22Rv1 (cell line): ENCODE measurements at regions not wholly inside any gene's neighbourhood (a gene's known extent, or its start where the extent isn't known, plus 50 kb on each side); places are given as distances from the start of the nearest gene placed in this dataset.
"Not testable (repeated sequence)": the region's sequence is repeated elsewhere in the genome, so short reads cannot be mapped to it uniquely, and the experiment has no call there.

Source experiments
- H3K27ac ChIP-seq: fragments of 450-650 bp; 2 replicates; pipeline ENCODE4 v1.5.1; 2017
- CTCF ChIP-seq: fragments of 450-650 bp; IDR thresholded peaks from 2 replicates; pipeline ENCODE4 v1.5.1; 2017; ENCODE audit warnings: mild to moderate bottlenecking
- ZFX ChIP-seq: fragments of 450-650 bp; IDR thresholded peaks from 2 replicates; pipeline ENCODE4 v1.6.1; 2017; ENCODE audit warnings: antibody characterized with exemption, borderline replicate concordance

DNA sequence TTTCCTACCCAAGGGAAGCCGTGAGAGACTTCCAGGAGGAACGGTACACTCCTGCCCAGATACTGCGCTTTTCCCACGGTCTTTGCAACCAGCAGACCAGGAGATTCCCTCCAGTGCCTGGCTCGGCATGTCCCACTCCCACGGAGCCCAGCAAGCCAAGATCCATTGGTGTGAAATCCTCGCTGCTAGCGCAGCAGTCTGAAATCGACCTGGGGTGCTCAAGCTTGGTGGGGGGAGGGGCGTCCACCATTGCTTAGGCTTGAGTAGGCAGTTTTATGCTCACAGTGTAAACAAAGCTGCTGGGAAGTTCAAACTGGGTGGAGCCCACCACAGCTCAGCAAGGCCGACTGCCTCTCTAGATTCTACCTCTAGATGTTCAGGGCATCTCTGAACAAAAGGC lies 284.8 kb upstream of the FGF13 start:
- no peak for TF ChIP-seq ZFX
- no peak for TF ChIP-seq CTCF
- H3K27ac ChIP-seq: no peak overlapping the region

DNA sequence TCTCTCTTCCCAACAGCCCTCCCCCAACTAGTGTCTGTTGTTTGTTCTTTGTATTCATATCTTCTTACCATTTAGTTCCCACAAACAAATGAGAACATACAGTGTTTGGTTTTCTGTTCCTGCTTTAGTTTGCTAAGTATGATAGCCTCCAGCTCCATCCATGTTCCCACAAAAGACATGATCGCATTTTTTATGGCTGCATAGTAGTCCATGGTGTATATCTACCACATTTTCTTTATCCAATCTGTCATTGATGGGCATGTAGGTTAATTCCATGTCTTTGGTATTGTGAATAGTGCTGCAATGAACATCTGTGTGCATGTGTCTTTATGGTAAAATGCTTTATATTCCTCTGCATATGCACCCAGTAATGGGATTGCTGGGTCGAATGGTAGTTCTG lies 283.9 kb upstream of the FGF13 start:
- H3K27ac ChIP-seq: no peak overlapping the region
- TF ChIP-seq CTCF: no peak
- no peak for TF ChIP-seq ZFX

DNA sequence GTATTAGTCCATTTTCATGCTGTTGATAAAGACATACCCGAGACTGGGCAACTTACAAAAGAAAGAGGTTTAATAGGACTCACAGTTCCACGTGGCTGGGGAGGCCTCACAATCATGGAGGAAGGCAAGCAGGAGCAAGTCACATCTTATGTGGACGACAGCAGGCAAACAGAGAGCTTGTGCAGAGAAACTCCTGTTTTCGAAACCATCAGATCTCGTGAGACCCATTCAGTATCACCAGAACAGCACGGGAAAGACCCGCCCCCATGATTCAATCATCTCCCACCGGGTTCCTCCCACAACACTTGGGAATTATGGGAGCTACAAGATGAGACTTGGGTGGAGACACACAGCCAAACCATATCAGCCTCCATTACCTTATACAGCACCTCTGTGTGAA lies 278.9 kb upstream of the FGF13 start:
- not testable (repeated sequence) for H3K27ac ChIP-seq

- H3K27ac ChIP-seq: no peak overlapping the region
- TF ChIP-seq ZFX (no peak), CTCF (no peak)
Observed at GRCh38 chrX:138986866-138987265, 275.3 kb upstream of the FGF13 start.

GRCh38 chrX:138986235-138986634 lies 274.7 kb upstream of the FGF13 start:
- no peak for TF ChIP-seq CTCF
- TF ChIP-seq ZFX: no peak
- no peak overlapping the region for H3K27ac ChIP-seq

DNA sequence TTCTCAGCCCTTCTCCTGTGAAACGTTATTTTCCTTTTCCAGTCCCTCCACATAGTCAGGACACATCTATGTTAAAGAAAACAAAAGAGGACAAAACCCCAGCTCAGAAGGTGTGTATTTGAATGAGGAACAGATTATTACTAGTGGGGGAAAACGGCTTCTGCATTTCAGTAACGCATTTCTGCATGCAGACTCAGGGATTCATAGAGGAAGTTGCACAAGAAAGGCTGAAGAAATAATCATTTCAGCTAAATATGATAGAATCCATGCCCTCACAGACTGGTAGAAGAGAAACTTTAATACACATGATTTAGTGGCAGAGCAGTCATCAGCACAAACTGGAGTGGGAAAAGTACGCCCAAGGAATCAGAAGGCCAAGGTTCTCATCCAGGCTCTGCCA lies 270.8 kb upstream of the FGF13 start:
- no peak overlapping the region for H3K27ac ChIP-seq

DNA sequence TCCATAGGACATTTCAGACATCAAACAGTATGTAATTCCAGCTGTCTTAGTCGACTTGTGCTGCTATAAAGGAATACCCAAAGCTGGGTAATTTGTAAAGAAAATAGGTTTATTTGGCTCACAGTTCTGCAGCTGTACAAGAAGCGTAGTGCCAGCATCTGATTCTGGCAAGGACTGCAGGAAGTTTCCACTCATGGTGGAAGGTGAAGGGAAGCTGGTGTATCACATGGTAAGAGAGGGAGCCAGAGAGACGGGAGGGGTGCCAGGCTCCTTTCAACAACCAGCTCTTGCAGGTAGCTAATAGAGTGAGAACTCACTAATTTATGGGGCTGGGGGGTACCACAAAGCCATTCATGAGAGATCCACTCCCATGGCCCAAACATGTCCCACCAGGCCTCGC lies 253.0 kb upstream of the FGF13 start:
- H3K27ac ChIP-seq: no peak overlapping the region; the same call in 1 of the 2 replicates

More for the DNA sequence above, 270.8 kb upstream of the FGF13 start:
- TF ChIP-seq CTCF (no peak), ZFX (no peak)

DNA sequence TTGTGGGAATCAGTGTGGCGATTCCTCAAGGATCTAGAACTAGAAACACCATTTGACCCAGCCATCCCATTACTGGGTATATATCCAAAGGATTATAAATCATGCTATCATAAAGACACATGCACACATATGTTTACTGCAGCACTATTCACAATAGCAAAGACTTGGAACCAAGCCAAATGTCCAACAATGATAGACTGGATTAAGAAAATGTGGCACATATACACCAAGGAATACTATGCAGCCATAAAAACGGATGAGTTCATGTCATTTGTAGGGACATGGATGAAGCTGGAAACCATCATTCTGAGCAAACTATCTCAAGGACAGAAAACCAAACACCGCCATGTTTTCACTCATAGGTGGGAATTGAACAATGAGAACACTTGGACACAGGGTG lies 250.9 kb upstream of the FGF13 start:
- H3K27ac ChIP-seq: not testable (repeated sequence)

More for the DNA sequence above, 253.0 kb upstream of the FGF13 start:
- no peak for TF ChIP-seq CTCF
- no peak for TF ChIP-seq ZFX
